HepG2 (cell line): ENCODE measurements at regions not wholly inside any gene's neighbourhood (a gene's known extent, or its start where the extent isn't known, plus 50 kb on each side); places are given as distances from the start of the nearest gene placed in this dataset.

ENCODE experiments used
- ATAC-seq: fragments of 200-7000 bp; cut with Tn5 transposase; 3 replicates; pipeline ENCODE4 v1.9.1; 2020; ENCODE audit warnings: mild to moderate bottlenecking, moderate library complexity
- BruUV-seq: library from RNA; stranded (reverse); fragments of 400-500 nt; replicated peaks from 2 replicates; lab custom pipeline; 2021; lab: Mats Ljungman, UMichigan
- CTCF ChIA-PET: fragments of 300-600 bp; formaldehyde crosslinking; extraction: SDS; loops from one replicate; lab custom pipeline; 2021; ENCODE audit warnings: low total read pairs, inconsistent platforms, low intra/inter-chr PET ratio; lab: Yijun Ruan, JAX
- POLR2A ChIA-PET: fragments of 350-600 bp; sonication (Branson Sonifier 250); formaldehyde crosslinking; loops from one replicate; lab custom pipeline; 2020; ENCODE audit warnings: antibody characterized with exemption, inconsistent platforms; lab: Yijun Ruan, JAX
- DNase-seq: peaks from one replicate; pipeline ENCODE4 v3.0.0-alpha.2; 2015; ENCODE audit warnings: low spot score
- FAIRE-seq: peaks from 3 replicates; lab custom pipeline; 2011; peaks lifted over from hg19 to GRCh38; lab: Jason Lieb, UNC
- H2AFZ ChIP-seq: one replicate; pipeline ENCODE4 v1.6.1; 2011; ENCODE audit warnings: low read length, inconsistent platforms
- H3K27ac ChIP-seq: fragments of 300-600 bp; 3 replicates; pipeline ENCODE4 v1.8.0; 2011; ENCODE audit warnings: mixed run types, mild to moderate bottlenecking, mixed read lengths, low read length, inconsistent platforms; ENCODE audit not compliant: insufficient read depth; ENCODE audit errors: extremely low read length
- H3K27me3 ChIP-seq, 2 experiments: fragments of 200-600 bp in 1 of 2; 2 replicates in 1 of 2; 3 replicates in 1 of 2; pipeline versions ENCODE4 v1.6.0 to v1.8.0; 2011; ENCODE audit warnings: low read length in 2 of 2, mild to moderate bottlenecking in 2 of 2, moderate library complexity in 2 of 2, inconsistent platforms in 1 of 2; ENCODE audit not compliant: insufficient read depth in 2 of 2, control insufficient read depth in 1 of 2
- H3K36me3 ChIP-seq, 2 experiments: fragments of 200-600 bp in 1 of 2; replicated peaks in 1 of 2; 2 replicates in 1 of 2; 3 replicates in 1 of 2; pipeline versions ENCODE4 v1.5.1 to v1.8.0; 2011; ENCODE audit warnings: low read length in 2 of 2, inconsistent platforms in 1 of 2; ENCODE audit not compliant: insufficient read depth in 2 of 2, control insufficient read depth in 1 of 2
- H3K4me1 ChIP-seq: 2 replicates; pipeline ENCODE4 v1.5.1; 2012; ENCODE audit warnings: low read length, inconsistent platforms; ENCODE audit not compliant: insufficient read depth
- H3K4me2 ChIP-seq: 2 replicates; pipeline ENCODE4 v1.6.0; 2011; ENCODE audit warnings: low read depth, low read length, inconsistent platforms
- H3K4me3 ChIP-seq, 3 experiments: fragments of 200-600 bp in 1 of 3; sonication (generic), shearing (Covaris generic) in 1 of 3; replicated peaks in 1 of 3; 2 replicates each; pipeline ENCODE4 v1.5.1; 2011 to 2016; ENCODE audit warnings: low read length in 3 of 3, inconsistent platforms in 2 of 3, low read depth in 2 of 3, mild to moderate bottlenecking in 2 of 3, control low read depth in 1 of 3, mixed read lengths in 1 of 3; ENCODE audit not compliant: insufficient read depth in 1 of 3
- H3K79me2 ChIP-seq: one replicate; pipeline ENCODE4 v1.6.1; 2011; ENCODE audit warnings: low read length, inconsistent platforms; ENCODE audit not compliant: insufficient read depth
- H3K9ac ChIP-seq: 2 replicates; pipeline ENCODE4 v1.6.0; 2011; ENCODE audit warnings: mild to moderate bottlenecking, low read depth, low read length, inconsistent platforms; ENCODE audit not compliant: insufficient read depth
- H3K9me3 ChIP-seq: 2 replicates; pipeline ENCODE4 v1.5.1; 2012; ENCODE audit warnings: mild to moderate bottlenecking, low read length
- H4K20me1 ChIP-seq: 2 replicates; pipeline ENCODE4 v1.6.0; 2011; ENCODE audit warnings: inconsistent platforms, mild to moderate bottlenecking, low read length, moderate library complexity; ENCODE audit not compliant: insufficient read depth
- CBX1 ChIP-seq: IDR thresholded peaks from one replicate; pipeline ENCODE4 v1.6.1; 2016; ENCODE audit warnings: antibody characterized with exemption, low read depth
- DBP ChIP-seq: sonication (generic); formaldehyde crosslinking; IDR thresholded peaks from 2 replicates; pipeline ENCODE4 v1.4.0; 2020; ENCODE audit warnings: missing genetic modification reagents; ENCODE audit errors: not compliant biosample characterization
- FOXC1 ChIP-seq: sonication (generic); formaldehyde crosslinking; IDR thresholded peaks from 2 replicates; pipeline ENCODE4 v1.8.0; 2022; ENCODE audit warnings: mild to moderate bottlenecking, missing genetic modification reagents, borderline replicate concordance
- HOXA3 ChIP-seq: sonication (generic); formaldehyde crosslinking; IDR thresholded peaks from 2 replicates; pipeline ENCODE4 v1.5.0; 2020; ENCODE audit warnings: missing genetic modification reagents
- MLLT10 ChIP-seq: sonication (generic); formaldehyde crosslinking; IDR thresholded peaks from 2 replicates; pipeline ENCODE4 v1.4.0; 2020; ENCODE audit warnings: missing genetic modification reagents
- MTF2 ChIP-seq: sonication (generic); formaldehyde crosslinking; IDR thresholded peaks from 2 replicates; pipeline ENCODE4 v1.5.0; 2020; ENCODE audit warnings: missing genetic modification reagents, borderline replicate concordance
- NONO ChIP-seq, 2 experiments: fragments of 450-650 bp in 1 of 2; sonication (generic) in 1 of 2; formaldehyde crosslinking in 1 of 2; IDR thresholded peaks in 1 of 2; conservative IDR thresholded peaks in 1 of 2; 2 replicates each; pipeline versions ENCODE4 v1.6.1 to v1.8.0; 2017 to 2022; ENCODE audit warnings: mild to moderate bottlenecking in 1 of 2, missing genetic modification reagents in 1 of 2, moderate library complexity in 1 of 2
- PAWR ChIP-seq: sonication (generic); formaldehyde crosslinking; IDR thresholded peaks from 2 replicates; pipeline ENCODE4 v1.4.0; 2020; ENCODE audit warnings: missing genetic modification reagents, mild to moderate bottlenecking, borderline replicate concordance
- POLR2AphosphoS2 ChIP-seq: IDR thresholded peaks from 2 replicates; pipeline ENCODE4 v1.6.1; 2011; ENCODE audit warnings: low read depth, low read length, improper control_type of control experiment
- RBM22 ChIP-seq: fragments of 200-400 bp; formaldehyde crosslinking; optimal IDR thresholded peaks from 2 replicates; pipeline ENCODE3; 2017; ENCODE audit warnings: mild to moderate bottlenecking, low read length, moderate library complexity
- SNAPC2 ChIP-seq: sonication (generic); formaldehyde crosslinking; IDR thresholded peaks from 2 replicates; pipeline ENCODE4 v1.8.1; 2022; ENCODE audit warnings: mild to moderate bottlenecking, missing genetic modification reagents
- ZHX2 ChIP-seq, 2 experiments: sonication (generic) in 1 of 2; formaldehyde crosslinking in 1 of 2; IDR thresholded peaks; 2 replicates each; pipeline versions ENCODE4 v1.6.1 to v1.9.0; 2014 to 2022; ENCODE audit warnings: antibody characterized with exemption in 1 of 2, borderline replicate concordance in 1 of 2, inconsistent platforms in 1 of 2, low read depth in 1 of 2, missing genetic modification reagents in 1 of 2
- ZNF709 ChIP-seq: sonication (generic); formaldehyde crosslinking; IDR thresholded peaks from 2 replicates; pipeline ENCODE4 v1.5.0; 2020; ENCODE audit warnings: mild to moderate bottlenecking, missing genetic modification reagents
- ZZZ3 ChIP-seq: sonication (generic); formaldehyde crosslinking; IDR thresholded peaks from 2 replicates; pipeline ENCODE4 v1.4.0; 2020; ENCODE audit warnings: missing genetic modification reagents, mild to moderate bottlenecking, borderline replicate concordance
- WGBS: methylation state at CpG from one replicate; pipeline ENCODE4 v1.1.6; 2017; ENCODE audit warnings: low lambda C conversion rate; 5-methylcytosine and 5-hydroxymethylcytosine counted together
- in situ Hi-C: cut with HindIII; loops from 2 replicates; pipeline ENCODE4 v1.10.0; 2017; ENCODE audit warnings: low pct_unique_long_range_greater_than_20kb; ENCODE audit not compliant: extremely low pct_ligation_motif_present
- intact Hi-C: fragments of 100-400 bp; cut with micrococcal nuclease; formaldehyde crosslinking; loops from one replicate; pipeline ENCODE4 v1.10.0; 2022; ENCODE audit not compliant: unreplicated experiment

GRCh38 chr12:127632461-127632860 lies 634.5 kb upstream of the TMEM132C start:
- TF ChIP-seq ZZZ3 (CRISPR knock-in tag) (no peak), PAWR (no peak), MTF2 (CRISPR knock-in tag) (no peak), FOXC1 (no peak), ZNF709 (CRISPR knock-in tag) (no peak), POLR2AphosphoS2 (no peak), HOXA3 (no peak), DBP (CRISPR knock-in tag) (no peak), CBX1 (no peak)
- H3K4me1 ChIP-seq, result no peaks in the 10 kb centered on the region
- FAIRE-seq, result no peak
- H3K9me3 ChIP-seq, result peaks cover 5% of the 10 kb centered on the region; the same call in 1 of the 2 replicates
- no peaks in the 10 kb centered on the region for H3K36me3 ChIP-seq
- intact Hi-C loops, result no loop called here
- no peaks in the 10 kb centered on the region for H3K27me3 ChIP-seq
- no peak overlapping the region for H3K4me3 ChIP-seq
- no peak overlapping the region for H3K9ac ChIP-seq
- no peak overlapping the region for H3K27ac ChIP-seq
- in situ Hi-C loops, result no loop called here
- no peaks in the 10 kb centered on the region for H3K79me2 ChIP-seq
- H2AFZ ChIP-seq, result no peak overlapping the region
- POLR2A ChIA-PET, result no interaction called here
- DNase-seq, result no peak
- no TSS peak for BruUV-seq
- no peak for ATAC-seq
- no peaks in the 10 kb centered on the region for H4K20me1 ChIP-seq
- H3K4me2 ChIP-seq, result no peak overlapping the region
- CTCF ChIA-PET, result no interaction called here
- WGBS, result 20% methylated on average over 11 of the region's 11 CpGs

GRCh38 chr12:127635838-127636237 lies 631.1 kb upstream of the TMEM132C start:
- intact Hi-C loops, result no loop called here
- no peaks in the 10 kb centered on the region for H3K36me3 ChIP-seq
- no peaks in the 10 kb centered on the region for H3K4me1 ChIP-seq
- ChIA-PET CTCF (no interaction called here), POLR2A (no interaction called here)
- no peak overlapping the region for H2AFZ ChIP-seq
- H3K4me2 ChIP-seq, result no peak overlapping the region
- no peak overlapping the region for H3K27ac ChIP-seq
- no peak overlapping the region for H3K9ac ChIP-seq
- H3K79me2 ChIP-seq, result no peaks in the 10 kb centered on the region
- 0% methylated on average over 1 of the region's 4 CpGs for WGBS
- no peaks in the 10 kb centered on the region for H4K20me1 ChIP-seq
- DNase-seq (no peak), ATAC-seq (no peak), FAIRE-seq (no peak)
- no peaks in the 10 kb centered on the region for H3K27me3 ChIP-seq
- H3K4me3 ChIP-seq, result no peak overlapping the region
- BruUV-seq, result no TSS peak
- peaks cover 10% of the 10 kb centered on the region for H3K9me3 ChIP-seq
- in situ Hi-C loops, result no loop called here
- no peak for TF ChIP-seq MLLT10
- no peak for TF ChIP-seq SNAPC2
- no peak for TF ChIP-seq RBM22
- TF ChIP-seq ZHX2 (IDR thresholded peaks at IDR 0.05; ENCODE audit: low read depth), result no peak
- no peak for TF ChIP-seq ZHX2 (CRISPR knock-in tag; IDR thresholded peaks at IDR 0.05; ENCODE audit: borderline replicate concordance)
- TF ChIP-seq NONO (IDR thresholded peaks at IDR 0.05), result no peak
- no peak for TF ChIP-seq NONO (CRISPR knock-in tag; conservative IDR thresholded peaks at IDR 0.05)
